ENCODE measurements at regions not wholly inside any gene's neighbourhood (a gene's known extent, or its start where the extent isn't known, plus 50 kb on each side); places are given as distances from the start of the nearest gene placed in this dataset.

GRCh38 chr10:111452153-111452552 lies 375.3 kb downstream of the ADRA2A start:
- no peak overlapping the region for H3K4me3 ChIP-seq (ENCODE audit: low read depth in 1 of 2, low read length in 2 of 2)
- no peak overlapping the region for H3K27ac ChIP-seq (ENCODE audit: low read length)
- H3K9me3 ChIP-seq (ENCODE audit: control insufficient read depth in 1 of 2, low read length in 2 of 2) = no peaks in the 10 kb centered on the region
- H3K36me3 ChIP-seq (ENCODE audit: control insufficient read depth in 1 of 2, insufficient read depth in 2 of 2, low read length in 2 of 2) = no peaks in the 10 kb centered on the region
- H3K4me1 ChIP-seq (ENCODE audit: control insufficient read depth in 1 of 2, insufficient read depth in 2 of 2, low read length in 2 of 2) = no peaks in the 10 kb centered on the region
- H3K27me3 ChIP-seq (ENCODE audit: low read depth, low read length) = no peaks in the 10 kb centered on the region

DNA sequence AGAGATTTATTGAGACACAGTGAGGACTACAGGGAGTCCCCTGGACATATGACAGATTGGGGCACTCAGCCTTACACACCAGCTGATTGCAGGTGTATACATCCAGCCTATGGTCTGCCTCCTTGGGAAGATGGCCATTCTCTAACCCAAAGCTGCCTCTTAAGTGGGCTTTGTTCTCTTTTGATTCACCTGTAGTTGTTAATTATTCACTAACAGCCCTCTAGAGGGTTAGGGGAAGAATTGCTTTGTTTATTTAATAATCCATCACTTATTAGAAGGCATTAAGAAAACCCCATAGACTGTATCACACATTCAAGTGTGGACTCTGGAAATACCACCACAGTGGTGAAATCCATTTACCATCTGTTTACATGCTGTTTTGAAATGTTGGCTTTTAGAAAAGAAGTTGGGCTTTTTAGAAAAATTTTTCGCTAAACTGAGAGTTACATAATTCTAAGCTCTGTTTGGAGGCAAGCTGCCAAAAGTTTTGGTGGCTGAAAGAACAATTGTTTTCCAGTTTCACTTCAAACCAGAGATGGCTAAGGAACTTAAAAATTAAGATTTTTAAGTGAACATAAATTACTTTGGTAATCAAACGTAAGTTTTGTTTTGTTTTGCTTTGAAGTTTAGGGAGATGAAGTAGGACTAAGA lies 379.1 kb downstream of the ADRA2A start:
- Histone ChIP-seq H3K27ac (ENCODE audit: low read length) (no peak overlapping the region), H3K4me3 (ENCODE audit: low read depth in 1 of 2, low read length in 2 of 2) (no peak overlapping the region), H3K4me1 (ENCODE audit: control insufficient read depth in 1 of 2, insufficient read depth in 2 of 2, low read length in 2 of 2) (no peaks in the 10 kb centered on the region), H3K9me3 (ENCODE audit: control insufficient read depth in 1 of 2, low read length in 2 of 2) (no peaks in the 10 kb centered on the region), H3K27me3 (ENCODE audit: low read depth, low read length) (no peaks in the 10 kb centered on the region), H3K36me3 (ENCODE audit: control insufficient read depth in 1 of 2, insufficient read depth in 2 of 2, low read length in 2 of 2) (no peaks in the 10 kb centered on the region)

DNA sequence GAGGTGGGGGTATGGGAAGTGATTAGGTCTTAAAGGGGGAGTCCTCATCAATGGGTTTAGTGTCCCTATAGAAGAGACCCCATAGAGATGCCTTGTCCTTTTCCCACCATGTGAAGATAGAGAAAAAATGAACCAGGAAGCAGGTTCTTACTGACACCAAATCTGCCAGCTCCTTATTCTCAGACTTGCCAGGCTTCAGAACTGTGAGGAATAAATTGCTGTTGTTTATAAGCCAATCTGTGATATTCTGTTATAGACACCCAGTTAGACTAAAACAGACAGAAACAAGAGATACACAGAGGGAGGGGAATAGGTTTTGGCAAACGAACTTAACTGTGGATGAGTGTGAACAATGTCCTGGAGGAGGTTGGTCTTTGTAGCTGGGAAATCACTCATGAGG lies 381.4 kb downstream of the ADRA2A start:
- no peak overlapping the region for H3K4me3 ChIP-seq (ENCODE audit: low read depth in 1 of 2, low read length in 2 of 2)
- no peaks in the 10 kb centered on the region for H3K36me3 ChIP-seq (ENCODE audit: control insufficient read depth in 1 of 2, insufficient read depth in 2 of 2, low read length in 2 of 2)
- no peaks in the 10 kb centered on the region for H3K27me3 ChIP-seq (ENCODE audit: low read depth, low read length)
- H3K4me1 ChIP-seq (ENCODE audit: control insufficient read depth in 1 of 2, insufficient read depth in 2 of 2, low read length in 2 of 2) = no peaks in the 10 kb centered on the region
- H3K9me3 ChIP-seq (ENCODE audit: control insufficient read depth in 1 of 2, low read length in 2 of 2) = no peaks in the 10 kb centered on the region
- no peak overlapping the region for H3K27ac ChIP-seq (ENCODE audit: low read length)

- no peak overlapping the region for H3K27ac ChIP-seq (ENCODE audit: low read length)
- no peaks in the 10 kb centered on the region for H3K27me3 ChIP-seq (ENCODE audit: low read depth, low read length)
- H3K9me3 ChIP-seq (ENCODE audit: control insufficient read depth in 1 of 2, low read length in 2 of 2) = no peaks in the 10 kb centered on the region
- no peak overlapping the region for H3K4me3 ChIP-seq (ENCODE audit: low read depth in 1 of 2, low read length in 2 of 2)
- no peaks in the 10 kb centered on the region for H3K36me3 ChIP-seq (ENCODE audit: control insufficient read depth in 1 of 2, insufficient read depth in 2 of 2, low read length in 2 of 2)
- H3K4me1 ChIP-seq (ENCODE audit: control insufficient read depth in 1 of 2, insufficient read depth in 2 of 2, low read length in 2 of 2) = no peaks in the 10 kb centered on the region
Measured at GRCh38 chr10:111459967-111460366, 383.1 kb downstream of the ADRA2A start.

- Histone ChIP-seq H3K36me3 (ENCODE audit: control insufficient read depth in 1 of 2, insufficient read depth in 2 of 2, low read length in 2 of 2) (no peaks in the 10 kb centered on the region), H3K4me3 (ENCODE audit: low read depth in 1 of 2, low read length in 2 of 2) (no peak overlapping the region), H3K4me1 (ENCODE audit: control insufficient read depth in 1 of 2, insufficient read depth in 2 of 2, low read length in 2 of 2) (no peaks in the 10 kb centered on the region), H3K27me3 (ENCODE audit: low read depth, low read length) (no peaks in the 10 kb centered on the region), H3K27ac (ENCODE audit: low read length) (no peak overlapping the region), H3K9me3 (ENCODE audit: control insufficient read depth in 1 of 2, low read length in 2 of 2) (no peaks in the 10 kb centered on the region)
Measured at GRCh38 chr10:111472445-111472844, 395.6 kb downstream of the ADRA2A start.

GRCh38 chr10:111473361-111473760 lies 396.5 kb downstream of the ADRA2A start:
- Histone ChIP-seq H3K27ac (ENCODE audit: low read length) (no peak overlapping the region), H3K4me3 (ENCODE audit: low read depth in 1 of 2, low read length in 2 of 2) (no peak overlapping the region), H3K27me3 (ENCODE audit: low read depth, low read length) (no peaks in the 10 kb centered on the region), H3K36me3 (ENCODE audit: control insufficient read depth in 1 of 2, insufficient read depth in 2 of 2, low read length in 2 of 2) (no peaks in the 10 kb centered on the region), H3K9me3 (ENCODE audit: control insufficient read depth in 1 of 2, low read length in 2 of 2) (no peaks in the 10 kb centered on the region), H3K4me1 (ENCODE audit: control insufficient read depth in 1 of 2, insufficient read depth in 2 of 2, low read length in 2 of 2) (no peaks in the 10 kb centered on the region)

DNA sequence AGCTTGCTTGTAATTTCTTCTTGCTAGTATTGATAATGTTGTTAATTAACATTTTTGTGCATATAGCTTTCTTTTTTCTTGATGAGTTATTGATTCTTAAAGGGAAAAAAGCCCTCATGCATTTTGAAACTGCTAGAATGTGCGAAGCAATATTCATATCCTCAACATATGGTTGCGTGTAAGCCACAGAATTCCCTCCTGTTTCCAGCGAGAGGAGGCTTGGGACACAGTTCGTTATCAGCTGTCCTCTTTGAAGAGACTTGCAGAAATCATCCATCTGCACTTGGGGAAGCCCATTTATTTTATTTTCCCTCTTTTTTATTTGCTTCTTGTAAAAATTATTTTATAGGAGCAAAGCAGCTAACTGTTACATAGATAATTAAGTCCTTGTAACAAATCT lies 398.0 kb downstream of the ADRA2A start:
- Histone ChIP-seq H3K27me3 (ENCODE audit: low read depth, low read length) (no peaks in the 10 kb centered on the region), H3K27ac (ENCODE audit: low read length) (no peak overlapping the region), H3K4me3 (ENCODE audit: low read depth in 1 of 2, low read length in 2 of 2) (no peak overlapping the region), H3K9me3 (ENCODE audit: control insufficient read depth in 1 of 2, low read length in 2 of 2) (no peaks in the 10 kb centered on the region), H3K36me3 (ENCODE audit: control insufficient read depth in 1 of 2, insufficient read depth in 2 of 2, low read length in 2 of 2) (no peaks in the 10 kb centered on the region), H3K4me1 (ENCODE audit: control insufficient read depth in 1 of 2, insufficient read depth in 2 of 2, low read length in 2 of 2) (no peaks in the 10 kb centered on the region)

DNA sequence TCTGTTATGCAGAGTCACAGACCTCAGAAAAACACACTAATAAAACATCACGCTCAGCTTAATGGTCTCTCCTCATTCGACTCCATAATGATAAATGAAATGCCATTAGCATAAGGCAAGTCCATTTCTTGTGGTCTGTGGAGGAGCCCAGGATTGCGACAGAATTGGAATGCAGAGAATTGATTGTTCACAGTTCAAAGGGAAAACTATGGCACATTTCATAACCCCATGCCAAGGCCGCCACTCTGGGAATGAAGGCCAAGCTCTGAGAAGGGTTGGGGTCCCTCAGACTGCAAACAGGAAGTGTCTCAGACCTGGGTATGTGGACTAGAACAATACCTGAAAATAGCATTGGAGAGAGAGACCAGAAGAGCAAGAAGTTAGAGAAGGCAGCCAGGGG lies 398.9 kb downstream of the ADRA2A start:
- Histone ChIP-seq H3K4me1 (ENCODE audit: control insufficient read depth in 1 of 2, insufficient read depth in 2 of 2, low read length in 2 of 2) (no peaks in the 10 kb centered on the region), H3K27me3 (ENCODE audit: low read depth, low read length) (no peaks in the 10 kb centered on the region), H3K4me3 (ENCODE audit: low read depth in 1 of 2, low read length in 2 of 2) (no peak overlapping the region), H3K36me3 (ENCODE audit: control insufficient read depth in 1 of 2, insufficient read depth in 2 of 2, low read length in 2 of 2) (no peaks in the 10 kb centered on the region), H3K9me3 (ENCODE audit: control insufficient read depth in 1 of 2, low read length in 2 of 2) (no peaks in the 10 kb centered on the region), H3K27ac (ENCODE audit: low read length) (no peak overlapping the region)

DNA sequence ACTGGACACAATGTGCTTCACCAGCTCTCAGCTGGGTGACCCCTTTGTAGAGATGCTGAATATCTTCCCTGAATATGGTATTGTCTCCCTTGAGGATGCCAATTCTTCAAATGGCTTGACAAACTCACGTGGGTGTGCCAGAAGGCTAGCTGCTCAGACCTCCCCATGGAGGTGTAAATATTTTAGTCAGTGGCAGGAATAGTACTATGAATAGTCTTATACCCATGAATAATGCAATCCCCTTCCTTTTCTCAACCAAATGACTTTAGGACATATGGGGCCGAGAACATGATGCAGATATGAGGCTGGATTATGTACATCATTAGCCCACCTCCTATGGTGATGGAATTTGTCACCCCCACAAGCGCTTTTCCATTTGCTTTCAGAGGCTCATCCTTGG lies 401.8 kb downstream of the ADRA2A start:
- H3K4me1 ChIP-seq (ENCODE audit: control insufficient read depth in 1 of 2, insufficient read depth in 2 of 2, low read length in 2 of 2) = no peaks in the 10 kb centered on the region
- H3K9me3 ChIP-seq (ENCODE audit: control insufficient read depth in 1 of 2, low read length in 2 of 2) = no peaks in the 10 kb centered on the region
- no peaks in the 10 kb centered on the region for H3K36me3 ChIP-seq (ENCODE audit: control insufficient read depth in 1 of 2, insufficient read depth in 2 of 2, low read length in 2 of 2)
- no peak overlapping the region for H3K4me3 ChIP-seq (ENCODE audit: low read depth in 1 of 2, low read length in 2 of 2)
- no peak overlapping the region for H3K27ac ChIP-seq (ENCODE audit: low read length)
- H3K27me3 ChIP-seq (ENCODE audit: low read depth, low read length) = no peaks in the 10 kb centered on the region

GRCh38 chr10:111479966-111480365 lies 403.1 kb downstream of the ADRA2A start:
- no peak overlapping the region for H3K4me3 ChIP-seq (ENCODE audit: low read depth in 1 of 2, low read length in 2 of 2)
- no peaks in the 10 kb centered on the region for H3K4me1 ChIP-seq (ENCODE audit: control insufficient read depth in 1 of 2, insufficient read depth in 2 of 2, low read length in 2 of 2)
- no peaks in the 10 kb centered on the region for H3K27me3 ChIP-seq (ENCODE audit: low read depth, low read length)
- H3K27ac ChIP-seq (ENCODE audit: low read length) = no peak overlapping the region
- no peaks in the 10 kb centered on the region for H3K36me3 ChIP-seq (ENCODE audit: control insufficient read depth in 1 of 2, insufficient read depth in 2 of 2, low read length in 2 of 2)
- H3K9me3 ChIP-seq (ENCODE audit: control insufficient read depth in 1 of 2, low read length in 2 of 2) = no peaks in the 10 kb centered on the region

GRCh38 chr10:111481261-111481826 lies 404.5 kb downstream of the ADRA2A start:
- H3K4me1 ChIP-seq (ENCODE audit: control insufficient read depth in 1 of 2, insufficient read depth in 2 of 2, low read length in 2 of 2) = no peaks in the 10 kb centered on the region
- H3K36me3 ChIP-seq (ENCODE audit: control insufficient read depth in 1 of 2, insufficient read depth in 2 of 2, low read length in 2 of 2) = no peaks in the 10 kb centered on the region
- no peaks in the 10 kb centered on the region for H3K9me3 ChIP-seq (ENCODE audit: control insufficient read depth in 1 of 2, low read length in 2 of 2)
- H3K4me3 ChIP-seq (ENCODE audit: low read depth in 1 of 2, low read length in 2 of 2) = no peak overlapping the region
- H3K27ac ChIP-seq (ENCODE audit: low read length) = no peak overlapping the region
- no peaks in the 10 kb centered on the region for H3K27me3 ChIP-seq (ENCODE audit: low read depth, low read length)

DNA sequence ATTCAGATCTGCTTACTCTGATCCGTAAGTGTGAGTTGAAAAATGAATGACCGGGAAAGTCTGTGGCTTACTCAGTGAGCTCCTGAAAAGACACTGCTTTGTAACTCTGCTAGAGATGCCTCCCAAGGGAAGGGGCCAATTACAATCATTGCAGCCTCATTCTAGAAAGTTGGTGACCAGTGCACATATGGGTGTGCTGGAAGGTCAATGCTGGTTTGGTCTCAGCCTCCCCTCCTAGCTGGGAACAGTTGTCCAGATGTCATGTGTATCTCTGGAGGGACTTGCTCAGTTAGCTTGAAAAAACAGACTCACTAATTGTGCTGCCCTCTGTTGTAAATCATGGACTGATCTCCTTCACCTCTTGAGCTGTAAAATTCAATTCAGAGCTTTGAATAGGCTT lies 405.0 kb downstream of the ADRA2A start:
- no peaks in the 10 kb centered on the region for H3K4me1 ChIP-seq (ENCODE audit: control insufficient read depth in 1 of 2, insufficient read depth in 2 of 2, low read length in 2 of 2)
- no peak overlapping the region for H3K4me3 ChIP-seq (ENCODE audit: low read depth in 1 of 2, low read length in 2 of 2)
- no peaks in the 10 kb centered on the region for H3K27me3 ChIP-seq (ENCODE audit: low read depth, low read length)
- H3K27ac ChIP-seq (ENCODE audit: low read length) = no peak overlapping the region
- no peaks in the 10 kb centered on the region for H3K9me3 ChIP-seq (ENCODE audit: control insufficient read depth in 1 of 2, low read length in 2 of 2)
- H3K36me3 ChIP-seq (ENCODE audit: control insufficient read depth in 1 of 2, insufficient read depth in 2 of 2, low read length in 2 of 2) = no peaks in the 10 kb centered on the region
